GM23338 (cell line): ENCODE measurements at regions not wholly inside any gene's neighbourhood (a gene's known extent, or its start where the extent isn't known, plus 50 kb on each side); places are given as distances from the start of the nearest gene placed in this dataset.

Source experiments
- CREB1 ChIP-seq: fragments of 250-450 bp; sonication (Bioruptor Pico); IDR thresholded peaks from 2 replicates; pipeline ENCODE4 v1.5.0; 2020; ENCODE audit warnings: low read depth, mild to moderate bottlenecking, moderate library complexity
- CTCF ChIP-seq, 2 experiments: fragments of 200-600 bp in 1 of 2; sonication (generic) in 1 of 2; conservative IDR thresholded peaks; 2 replicates each; pipeline versions ENCODE4 v1.5.1 to v1.6.1; 2016 to 2017; ENCODE audit warnings: antibody characterized with exemption in 2 of 2, low read depth in 2 of 2, mild to moderate bottlenecking in 2 of 2, moderate library complexity in 1 of 2
- JUNB ChIP-seq: IDR thresholded peaks from one replicate; pipeline ENCODE4 v1.6.1; 2016; ENCODE audit warnings: antibody characterized with exemption; ENCODE audit not compliant: unreplicated experiment
- POLR2AphosphoS5 ChIP-seq: IDR thresholded peaks from 2 replicates; pipeline ENCODE4 v1.6.1; 2016; ENCODE audit warnings: antibody characterized with exemption, low read depth
- STAT1 ChIP-seq: IDR thresholded peaks from one replicate; pipeline ENCODE4 v1.6.1; 2016; ENCODE audit warnings: antibody characterized with exemption; ENCODE audit not compliant: unreplicated experiment
- TF ChIP-seq, protein P1 (sequence below): fragments of 250-450 bp; sonication (Bioruptor Pico); IDR thresholded peaks from 2 replicates; pipeline ENCODE4 v1.5.0; 2020; ENCODE audit warnings: mild to moderate bottlenecking, moderate library complexity
- TF ChIP-seq, protein P2 (sequence below): IDR thresholded peaks from 2 replicates; pipeline ENCODE4 v1.6.1; 2016; ENCODE audit warnings: antibody characterized with exemption

DNA sequence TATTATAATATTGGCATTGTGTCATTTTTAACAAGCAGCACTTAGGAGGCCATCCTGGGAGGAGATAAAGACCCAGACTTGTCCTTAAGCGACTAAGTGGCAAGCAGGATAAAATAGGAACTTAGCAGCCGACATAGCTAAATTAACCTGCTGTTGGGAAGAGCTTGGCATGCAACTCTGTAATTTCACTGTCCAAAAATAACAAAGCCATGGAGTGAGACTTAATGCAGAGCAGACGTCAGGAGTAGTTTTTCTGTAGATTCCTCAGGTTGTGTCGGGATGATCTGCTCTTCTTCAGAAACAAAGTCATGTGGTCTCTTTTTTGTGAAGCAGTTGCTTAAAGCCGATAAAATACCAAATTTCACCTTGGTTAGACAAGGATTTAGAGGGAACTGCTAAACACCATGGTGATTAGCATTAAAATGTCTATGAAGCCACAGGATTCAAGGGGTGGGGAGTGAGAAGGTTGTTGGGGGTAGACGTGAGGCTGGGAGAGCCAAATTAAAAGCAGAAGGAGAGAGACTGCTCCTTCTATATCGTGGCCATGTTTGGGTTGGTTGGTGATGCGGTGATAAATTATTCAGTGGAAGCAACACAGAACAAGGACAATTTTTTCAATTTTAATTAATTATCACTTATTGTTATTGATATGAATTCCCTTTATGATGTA lies 303.0 kb downstream of the CSNK1G3 start (continued):
- TF ChIP-seq, protein P1, sequence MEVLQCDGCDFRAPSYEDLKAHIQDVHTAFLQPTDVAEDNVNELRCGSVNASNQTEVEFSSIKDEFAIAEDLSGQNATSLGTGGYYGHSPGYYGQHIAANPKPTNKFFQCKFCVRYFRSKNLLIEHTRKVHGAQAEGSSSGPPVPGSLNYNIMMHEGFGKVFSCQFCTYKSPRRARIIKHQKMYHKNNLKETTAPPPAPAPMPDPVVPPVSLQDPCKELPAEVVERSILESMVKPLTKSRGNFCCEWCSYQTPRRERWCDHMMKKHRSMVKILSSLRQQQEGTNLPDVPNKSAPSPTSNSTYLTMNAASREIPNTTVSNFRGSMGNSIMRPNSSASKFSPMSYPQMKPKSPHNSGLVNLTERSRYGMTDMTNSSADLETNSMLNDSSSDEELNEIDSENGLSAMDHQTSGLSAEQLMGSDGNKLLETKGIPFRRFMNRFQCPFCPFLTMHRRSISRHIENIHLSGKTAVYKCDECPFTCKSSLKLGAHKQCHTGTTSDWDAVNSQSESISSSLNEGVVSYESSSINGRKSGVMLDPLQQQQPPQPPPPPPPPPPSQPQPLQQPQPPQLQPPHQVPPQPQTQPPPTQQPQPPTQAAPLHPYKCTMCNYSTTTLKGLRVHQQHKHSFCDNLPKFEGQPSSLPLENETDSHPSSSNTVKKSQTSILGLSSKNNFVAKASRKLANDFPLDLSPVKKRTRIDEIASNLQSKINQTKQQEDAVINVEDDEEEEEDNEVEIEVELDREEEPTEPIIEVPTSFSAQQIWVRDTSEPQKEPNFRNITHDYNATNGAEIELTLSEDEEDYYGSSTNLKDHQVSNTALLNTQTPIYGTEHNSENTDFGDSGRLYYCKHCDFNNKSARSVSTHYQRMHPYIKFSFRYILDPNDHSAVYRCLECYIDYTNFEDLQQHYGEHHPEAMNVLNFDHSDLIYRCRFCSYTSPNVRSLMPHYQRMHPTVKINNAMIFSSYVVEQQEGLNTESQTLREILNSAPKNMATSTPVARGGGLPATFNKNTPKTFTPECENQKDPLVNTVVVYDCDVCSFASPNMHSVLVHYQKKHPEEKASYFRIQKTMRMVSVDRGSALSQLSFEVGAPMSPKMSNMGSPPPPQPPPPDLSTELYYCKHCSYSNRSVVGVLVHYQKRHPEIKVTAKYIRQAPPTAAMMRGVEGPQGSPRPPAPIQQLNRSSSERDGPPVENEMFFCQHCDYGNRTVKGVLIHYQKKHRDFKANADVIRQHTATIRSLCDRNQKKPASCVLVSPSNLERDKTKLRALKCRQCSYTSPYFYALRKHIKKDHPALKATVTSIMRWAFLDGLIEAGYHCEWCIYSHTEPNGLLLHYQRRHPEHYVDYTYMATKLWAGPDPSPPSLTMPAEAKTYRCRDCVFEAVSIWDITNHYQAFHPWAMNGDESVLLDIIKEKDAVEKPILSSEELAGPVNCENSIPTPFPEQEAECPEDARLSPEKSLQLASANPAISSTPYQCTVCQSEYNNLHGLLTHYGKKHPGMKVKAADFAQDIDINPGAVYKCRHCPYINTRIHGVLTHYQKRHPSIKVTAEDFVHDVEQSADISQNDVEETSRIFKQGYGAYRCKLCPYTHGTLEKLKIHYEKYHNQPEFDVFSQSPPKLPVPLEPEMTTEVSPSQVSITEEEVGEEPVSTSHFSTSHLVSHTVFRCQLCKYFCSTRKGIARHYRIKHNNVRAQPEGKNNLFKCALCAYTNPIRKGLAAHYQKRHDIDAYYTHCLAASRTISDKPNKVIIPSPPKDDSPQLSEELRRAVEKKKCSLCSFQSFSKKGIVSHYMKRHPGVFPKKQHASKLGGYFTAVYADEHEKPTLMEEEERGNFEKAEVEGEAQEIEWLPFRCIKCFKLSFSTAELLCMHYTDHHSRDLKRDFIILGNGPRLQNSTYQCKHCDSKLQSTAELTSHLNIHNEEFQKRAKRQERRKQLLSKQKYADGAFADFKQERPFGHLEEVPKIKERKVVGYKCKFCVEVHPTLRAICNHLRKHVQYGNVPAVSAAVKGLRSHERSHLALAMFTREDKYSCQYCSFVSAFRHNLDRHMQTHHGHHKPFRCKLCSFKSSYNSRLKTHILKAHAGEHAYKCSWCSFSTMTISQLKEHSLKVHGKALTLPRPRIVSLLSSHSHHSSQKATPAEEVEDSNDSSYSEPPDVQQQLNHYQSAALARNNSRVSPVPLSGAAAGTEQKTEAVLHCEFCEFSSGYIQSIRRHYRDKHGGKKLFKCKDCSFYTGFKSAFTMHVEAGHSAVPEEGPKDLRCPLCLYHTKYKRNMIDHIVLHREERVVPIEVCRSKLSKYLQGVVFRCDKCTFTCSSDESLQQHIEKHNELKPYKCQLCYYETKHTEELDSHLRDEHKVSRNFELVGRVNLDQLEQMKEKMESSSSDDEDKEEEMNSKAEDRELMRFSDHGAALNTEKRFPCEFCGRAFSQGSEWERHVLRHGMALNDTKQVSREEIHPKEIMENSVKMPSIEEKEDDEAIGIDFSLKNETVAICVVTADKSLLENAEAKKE (CRISPR knock-in tag), result no peak
- no peak for TF ChIP-seq STAT1
- no peak for TF ChIP-seq CREB1 (CRISPR knock-in tag)
- no peak for TF ChIP-seq JUNB
- no peak for TF ChIP-seq CTCF (conservative IDR thresholded peaks at IDR 0.05; ENCODE audit: low read depth in 2 of 2)
- TF ChIP-seq, protein P2, sequence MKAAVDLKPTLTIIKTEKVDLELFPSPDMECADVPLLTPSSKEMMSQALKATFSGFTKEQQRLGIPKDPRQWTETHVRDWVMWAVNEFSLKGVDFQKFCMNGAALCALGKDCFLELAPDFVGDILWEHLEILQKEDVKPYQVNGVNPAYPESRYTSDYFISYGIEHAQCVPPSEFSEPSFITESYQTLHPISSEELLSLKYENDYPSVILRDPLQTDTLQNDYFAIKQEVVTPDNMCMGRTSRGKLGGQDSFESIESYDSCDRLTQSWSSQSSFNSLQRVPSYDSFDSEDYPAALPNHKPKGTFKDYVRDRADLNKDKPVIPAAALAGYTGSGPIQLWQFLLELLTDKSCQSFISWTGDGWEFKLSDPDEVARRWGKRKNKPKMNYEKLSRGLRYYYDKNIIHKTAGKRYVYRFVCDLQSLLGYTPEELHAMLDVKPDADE, result no peak
- TF ChIP-seq POLR2AphosphoS5, result no peak
